WERI-Rb-1 (cell line): ENCODE measurements at regions not wholly inside any gene's neighbourhood (a gene's known extent, or its start where the extent isn't known, plus 50 kb on each side); places are given as distances from the start of the nearest gene placed in this dataset.

Source experiments
- DNase-seq: peaks from one replicate; pipeline ENCODE4 v3.0.0-alpha.2; 2020
- H3K27ac ChIP-seq: fragments of 250-450 bp; sonication (Bioruptor Pico); 2 replicates; pipeline ENCODE4 v1.5.1; 2020; ENCODE audit warnings: mild to moderate bottlenecking, moderate library complexity
- H3K27me3 ChIP-seq: fragments of 250-450 bp; sonication (Bioruptor Pico); 2 replicates; pipeline ENCODE4 v1.5.1; 2021; ENCODE audit warnings: mild to moderate bottlenecking, low read depth, moderate library complexity; ENCODE audit not compliant: insufficient read depth, severe bottlenecking
- H3K36me3 ChIP-seq: fragments of 250-450 bp; sonication (Bioruptor Pico); 2 replicates; pipeline ENCODE4 v1.5.1; 2020; ENCODE audit warnings: mild to moderate bottlenecking, moderate library complexity
- H3K4me3 ChIP-seq: 2 replicates; pipeline ENCODE4 v1.5.1; 2011; ENCODE audit warnings: low read depth, mild to moderate bottlenecking, control low read depth, low read length
- H3K9me3 ChIP-seq: fragments of 250-450 bp; sonication (Bioruptor Pico); 2 replicates; pipeline ENCODE4 v1.5.1; 2021; ENCODE audit warnings: mild to moderate bottlenecking, moderate library complexity; ENCODE audit not compliant: severe bottlenecking
- TF ChIP-seq, protein P1 (sequence below): IDR thresholded peaks from 2 replicates; pipeline ENCODE4 v1.5.1; 2011; ENCODE audit warnings: low read depth, mild to moderate bottlenecking, control low read depth, inconsistent platforms, low read length

DNA sequence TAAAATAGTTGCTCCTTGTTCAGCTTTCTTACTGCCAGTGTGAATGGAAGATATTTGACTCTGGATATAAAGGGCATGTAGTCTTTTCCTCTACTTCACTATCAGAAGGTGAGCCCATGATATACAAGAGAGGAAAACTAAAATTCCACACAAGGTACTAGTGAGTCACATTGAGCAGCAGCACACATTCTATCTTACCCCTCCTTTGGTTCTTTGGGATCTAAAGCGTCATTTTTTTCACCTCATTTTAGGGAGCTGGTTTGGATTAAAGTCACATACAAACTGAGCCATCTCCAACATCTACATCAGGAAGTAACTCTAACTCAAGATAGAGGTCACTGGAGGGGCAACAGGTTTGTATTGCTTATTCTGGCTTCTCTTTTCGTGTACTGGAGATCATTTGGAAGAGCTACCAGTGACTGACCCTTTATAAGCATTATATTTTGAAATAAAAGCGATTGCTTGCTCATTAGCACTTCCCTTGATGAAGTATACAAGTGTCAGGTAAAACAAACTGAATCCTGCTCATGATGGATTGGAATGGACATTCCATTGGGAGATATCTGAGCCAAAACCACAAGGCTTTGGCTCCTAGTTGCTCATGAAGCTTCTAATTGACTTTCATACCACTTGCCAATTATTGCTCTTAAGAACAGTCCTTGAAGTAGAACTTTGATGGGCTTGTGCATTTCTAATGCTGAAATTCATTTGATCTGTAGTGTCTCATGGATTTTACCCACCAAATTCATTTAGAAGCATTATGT lies 124.1 kb downstream of the SPCS3 start:
- no peak for DNase-seq
- TF ChIP-seq, protein P1, sequence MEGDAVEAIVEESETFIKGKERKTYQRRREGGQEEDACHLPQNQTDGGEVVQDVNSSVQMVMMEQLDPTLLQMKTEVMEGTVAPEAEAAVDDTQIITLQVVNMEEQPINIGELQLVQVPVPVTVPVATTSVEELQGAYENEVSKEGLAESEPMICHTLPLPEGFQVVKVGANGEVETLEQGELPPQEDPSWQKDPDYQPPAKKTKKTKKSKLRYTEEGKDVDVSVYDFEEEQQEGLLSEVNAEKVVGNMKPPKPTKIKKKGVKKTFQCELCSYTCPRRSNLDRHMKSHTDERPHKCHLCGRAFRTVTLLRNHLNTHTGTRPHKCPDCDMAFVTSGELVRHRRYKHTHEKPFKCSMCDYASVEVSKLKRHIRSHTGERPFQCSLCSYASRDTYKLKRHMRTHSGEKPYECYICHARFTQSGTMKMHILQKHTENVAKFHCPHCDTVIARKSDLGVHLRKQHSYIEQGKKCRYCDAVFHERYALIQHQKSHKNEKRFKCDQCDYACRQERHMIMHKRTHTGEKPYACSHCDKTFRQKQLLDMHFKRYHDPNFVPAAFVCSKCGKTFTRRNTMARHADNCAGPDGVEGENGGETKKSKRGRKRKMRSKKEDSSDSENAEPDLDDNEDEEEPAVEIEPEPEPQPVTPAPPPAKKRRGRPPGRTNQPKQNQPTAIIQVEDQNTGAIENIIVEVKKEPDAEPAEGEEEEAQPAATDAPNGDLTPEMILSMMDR = no peak
- no peak overlapping the region for H3K27ac ChIP-seq

DNA sequence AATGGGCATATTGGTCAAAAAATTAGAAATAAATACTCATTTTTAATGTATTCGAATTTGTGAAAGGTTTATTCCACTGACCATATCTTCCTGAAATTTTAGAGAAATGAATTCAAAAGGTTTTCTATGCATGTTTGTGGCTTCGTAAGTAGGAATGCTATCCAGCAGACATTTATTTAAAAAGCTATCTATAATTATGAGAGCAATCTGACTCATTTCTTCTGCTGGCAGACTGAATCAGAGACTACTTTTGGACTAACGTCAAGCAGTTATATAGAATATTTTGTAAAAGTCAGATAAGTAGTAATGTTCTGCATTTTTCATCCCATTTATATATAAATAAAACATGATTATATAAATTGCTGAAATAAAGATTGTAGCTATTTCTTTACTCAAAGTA lies 125.0 kb downstream of the SPCS3 start:
- Histone ChIP-seq H3K4me3 (no peak overlapping the region), H3K9me3 (no peaks in the 10 kb centered on the region), H3K27me3 (no peaks in the 10 kb centered on the region), H3K27ac (no peak overlapping the region), H3K36me3 (no peaks in the 10 kb centered on the region)
- TF ChIP-seq, protein P1 = no peak
- DNase-seq = no peak

More for the DNA sequence above, 124.1 kb downstream of the SPCS3 start:
- no peak overlapping the region for H3K4me3 ChIP-seq
- H3K9me3 ChIP-seq = no peaks in the 10 kb centered on the region
- H3K27me3 ChIP-seq = no peaks in the 10 kb centered on the region
- H3K36me3 ChIP-seq = no peaks in the 10 kb centered on the region

DNA sequence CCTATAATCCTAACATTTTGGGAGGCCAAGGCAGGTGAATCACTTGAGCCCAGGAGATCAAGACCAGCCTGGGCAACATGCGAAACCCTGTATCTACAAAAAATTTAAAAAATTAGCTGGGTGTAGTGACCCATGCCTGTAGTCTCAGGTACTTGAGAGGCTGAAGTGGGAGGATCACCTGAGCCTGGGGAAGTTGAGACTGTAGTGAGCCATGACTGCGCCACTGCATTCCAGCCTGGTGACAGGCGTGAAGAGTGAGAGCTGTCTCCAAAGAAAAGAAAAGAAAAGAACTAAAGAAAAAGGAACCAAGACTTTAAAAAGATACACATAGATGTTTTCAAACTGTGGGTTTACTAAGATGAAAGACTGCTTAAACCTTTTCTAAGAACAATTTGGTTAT lies 129.0 kb downstream of the SPCS3 start:
- H3K27me3 ChIP-seq = no peaks in the 10 kb centered on the region
- TF ChIP-seq, protein P1 = no peak
- H3K36me3 ChIP-seq = no peaks in the 10 kb centered on the region
- no peak for DNase-seq
- no peak overlapping the region for H3K4me3 ChIP-seq
- no peak overlapping the region for H3K27ac ChIP-seq
- no peaks in the 10 kb centered on the region for H3K9me3 ChIP-seq

DNA sequence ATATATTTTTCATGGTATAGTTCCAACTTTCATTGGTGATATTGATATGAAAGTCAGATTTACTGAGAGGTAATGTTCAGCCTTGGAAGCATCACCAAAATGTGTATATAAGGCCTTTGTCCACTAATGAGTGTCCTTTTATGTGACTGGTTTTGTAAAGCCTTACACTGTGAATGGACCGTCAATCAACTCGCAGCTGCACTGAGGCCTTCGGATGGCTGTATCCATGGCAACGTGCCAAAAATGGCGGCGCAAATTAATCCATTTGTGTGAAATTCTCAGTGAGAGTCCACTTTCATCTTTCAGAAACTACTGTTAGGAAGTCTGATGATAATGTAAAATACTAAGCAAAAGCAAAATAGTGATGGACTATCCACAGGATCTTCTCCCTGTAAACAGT lies 131.7 kb downstream of the SPCS3 start:
- Histone ChIP-seq H3K27ac (no peak overlapping the region), H3K27me3 (no peaks in the 10 kb centered on the region), H3K36me3 (no peaks in the 10 kb centered on the region), H3K4me3 (no peak overlapping the region), H3K9me3 (no peaks in the 10 kb centered on the region)
- TF ChIP-seq, protein P1 = no peak
- DNase-seq = no peak

DNA sequence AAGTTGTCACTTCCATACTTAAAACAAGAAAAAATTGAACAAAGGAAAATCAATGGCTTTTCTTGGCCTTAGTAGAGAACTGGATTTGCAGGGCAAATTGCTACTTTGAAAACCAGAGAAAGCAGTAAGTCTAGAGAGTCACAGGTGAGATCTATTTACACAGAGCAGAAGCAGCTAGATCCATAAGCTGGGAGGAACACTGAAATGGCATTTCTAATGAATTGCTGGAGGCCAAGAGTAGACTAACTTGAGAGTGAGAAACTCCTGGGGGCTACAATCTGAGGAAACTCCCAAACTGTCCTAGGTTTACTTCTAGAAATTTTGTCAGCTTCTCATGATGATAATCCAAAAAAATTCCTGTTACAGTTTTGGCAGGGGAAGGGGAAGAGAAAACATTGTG lies 133.3 kb downstream of the SPCS3 start:
- Histone ChIP-seq H3K36me3 (no peaks in the 10 kb centered on the region), H3K4me3 (no peak overlapping the region), H3K27me3 (no peaks in the 10 kb centered on the region), H3K27ac (no peak overlapping the region), H3K9me3 (no peaks in the 10 kb centered on the region)
- DNase-seq = no peak
- TF ChIP-seq, protein P1 = no peak

DNA sequence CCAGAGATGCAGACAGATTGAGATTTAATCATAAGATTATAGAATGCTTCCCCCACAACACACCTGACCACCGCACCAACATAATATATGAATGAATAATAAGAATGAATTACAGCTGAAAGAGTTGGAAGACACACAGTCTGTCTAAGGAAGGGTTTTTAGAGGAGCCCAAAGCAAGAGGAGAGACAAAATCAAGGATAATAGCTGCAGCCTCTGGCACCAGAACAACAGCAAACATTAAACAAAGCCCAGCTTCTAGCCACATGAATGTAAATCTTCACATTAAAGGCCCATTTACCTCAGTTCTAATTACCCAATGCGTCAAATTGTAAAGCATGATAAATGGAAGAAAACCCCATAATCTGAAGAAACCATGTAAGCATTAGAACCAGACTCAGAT lies 133.9 kb downstream of the SPCS3 start:
- Histone ChIP-seq H3K27me3 (no peaks in the 10 kb centered on the region), H3K9me3 (no peaks in the 10 kb centered on the region), H3K4me3 (no peak overlapping the region), H3K36me3 (no peaks in the 10 kb centered on the region), H3K27ac (no peak overlapping the region)
- TF ChIP-seq, protein P1 = no peak
- DNase-seq = no peak
